Right kidney (tissue), 1 donor: ENCODE measurements at regions not wholly inside any gene's neighbourhood (a gene's known extent, or its start where the extent isn't known, plus 50 kb on each side); places are given as distances from the start of the nearest gene placed in this dataset.

Source experiments
- DNase-seq: peaks from one replicate; pipeline ENCODE4 v3.0.0-alpha.2; 2016

GRCh38 chr12:74910831-74911230 is 298.8 kb downstream of the KCNC2 start:
- no peak for DNase-seq

DNA sequence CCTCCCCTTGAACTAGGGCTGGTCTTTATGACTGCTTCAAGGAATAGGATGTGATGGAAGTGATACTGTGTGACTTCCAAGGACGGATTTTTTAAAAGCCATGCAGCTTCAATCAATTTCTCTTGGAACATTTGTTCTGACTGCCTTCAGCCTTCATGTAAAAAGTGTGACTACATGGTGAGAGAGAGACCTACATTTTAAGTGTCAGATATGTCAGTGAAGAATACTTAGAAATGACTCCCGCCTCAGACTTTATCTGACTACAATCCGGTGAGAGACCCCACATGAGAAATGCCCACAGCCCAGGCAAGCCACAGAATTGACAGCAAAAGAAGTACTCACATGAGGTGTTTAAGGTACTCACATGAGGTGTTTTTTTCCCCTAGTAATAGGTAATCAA is 295.3 kb downstream of the KCNC2 start:
- no peak for DNase-seq

DNA sequence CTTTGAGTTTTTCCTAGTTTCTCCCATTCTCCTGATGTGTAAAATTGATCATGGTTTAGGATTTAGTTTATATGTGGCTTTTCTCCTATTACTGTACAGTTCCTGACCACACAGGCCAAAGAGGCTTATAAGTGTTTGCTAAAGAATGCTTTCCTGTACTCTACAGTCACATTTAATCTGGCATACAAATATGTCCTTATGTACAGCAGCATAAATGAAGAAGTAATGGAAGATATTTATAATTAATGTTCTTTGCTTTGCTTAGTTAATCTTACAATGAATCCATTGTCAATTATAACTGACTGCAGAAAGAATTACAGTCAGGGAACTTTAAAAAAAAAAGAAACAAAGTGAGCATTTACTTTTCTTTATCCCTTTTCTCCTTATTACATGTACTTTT is 293.9 kb downstream of the KCNC2 start:
- no peak for DNase-seq

DNA sequence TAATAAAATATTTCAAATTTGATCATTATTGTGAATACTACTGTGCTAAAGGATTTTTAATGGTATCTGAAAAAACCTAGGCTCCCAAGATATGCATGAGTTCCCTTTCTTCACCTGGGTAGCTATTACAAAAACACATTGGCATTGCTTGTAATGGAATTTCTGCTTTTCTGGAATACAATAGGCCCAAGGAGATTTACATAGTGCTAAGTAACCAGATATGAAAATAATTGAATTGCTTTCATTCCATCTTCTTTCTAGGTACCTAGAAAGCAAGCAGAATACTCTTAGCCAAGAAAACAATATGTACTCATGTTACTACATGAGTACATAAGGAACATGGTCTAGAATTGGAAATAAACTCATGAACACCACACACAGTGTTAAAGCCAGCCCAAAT is 291.9 kb downstream of the KCNC2 start:
- no peak for DNase-seq

DNA sequence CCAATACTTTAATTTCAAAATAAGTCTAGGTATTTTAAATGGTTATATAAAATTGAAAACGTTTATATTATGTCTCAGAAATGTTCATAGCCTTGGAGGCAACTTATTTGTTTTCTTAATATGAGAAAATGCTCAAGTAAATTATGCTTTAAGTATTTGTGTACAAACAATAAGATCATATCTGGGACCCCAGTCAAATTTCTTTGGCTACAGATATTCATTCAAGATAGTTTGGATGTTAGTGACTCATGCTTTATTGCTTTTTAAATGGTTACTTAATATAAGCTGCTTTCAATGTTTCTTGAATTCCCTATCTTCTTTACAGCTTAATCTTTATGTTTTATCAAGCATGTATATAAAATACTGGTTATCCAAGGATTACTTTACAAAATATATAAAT is 291.3 kb downstream of the KCNC2 start:
- no peak for DNase-seq

DNA sequence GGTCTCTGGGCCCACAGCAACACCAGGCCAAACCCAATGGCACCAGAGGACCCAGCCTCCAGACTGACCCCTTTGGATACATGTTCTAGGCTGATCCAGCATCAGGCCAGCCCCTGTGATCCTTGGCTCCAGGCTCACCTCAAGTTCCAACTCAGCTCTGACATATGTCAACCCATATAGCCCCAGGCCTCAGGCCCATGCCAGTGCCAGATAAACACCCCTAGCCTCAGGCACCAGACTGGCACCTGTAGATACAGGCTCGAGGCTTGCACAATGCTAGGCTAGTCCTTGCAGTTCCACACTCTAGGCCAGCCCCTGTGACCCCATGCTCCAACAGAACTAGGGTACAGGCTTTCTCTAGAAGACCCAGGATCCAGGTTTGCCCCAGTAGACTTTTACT is 287.5 kb downstream of the KCNC2 start:
- no peak for DNase-seq

DNA sequence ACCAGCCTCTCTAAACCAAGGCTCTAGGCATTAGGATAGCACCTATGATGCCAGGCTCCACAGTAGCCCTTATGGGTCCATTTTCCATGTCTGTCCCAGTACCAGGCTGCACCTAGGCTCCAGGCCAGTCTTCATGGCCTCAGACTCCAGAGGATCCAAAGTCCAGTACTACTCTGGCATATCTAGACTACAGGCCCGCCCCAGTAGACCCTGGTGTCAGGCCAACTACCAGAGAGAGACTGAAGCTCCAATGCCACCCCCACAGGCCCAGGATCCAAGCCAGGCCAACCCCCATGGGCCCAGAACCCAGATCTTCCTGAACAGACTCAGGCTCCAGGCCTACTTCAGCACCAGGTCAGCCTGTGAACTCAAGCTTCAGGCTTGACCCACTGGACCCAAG is 287.0 kb downstream of the KCNC2 start:
- no peak for DNase-seq

DNA sequence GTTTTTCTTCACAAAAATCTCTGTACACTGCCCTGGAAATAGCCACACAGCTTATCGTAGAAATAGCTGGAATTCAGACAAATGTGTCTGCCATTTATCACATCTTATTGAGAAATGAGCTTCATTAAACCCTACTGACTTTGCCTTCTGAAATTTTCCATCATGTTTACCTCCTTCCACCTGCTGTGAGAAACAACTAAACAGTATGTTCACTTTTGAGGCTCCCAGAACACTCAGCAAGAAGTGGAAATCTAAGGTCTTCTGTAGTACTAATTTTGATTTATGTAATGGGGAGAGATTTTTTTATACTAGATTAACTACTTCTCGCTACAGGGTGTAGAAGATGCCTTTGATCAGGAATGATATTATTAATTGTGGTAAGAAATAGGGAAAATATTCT is 268.0 kb downstream of the KCNC2 start:
- DNase-seq = no peak

GRCh38 chr12:74945771-74946198 is 263.9 kb downstream of the KCNC2 start:
- DNase-seq = no peak

DNA sequence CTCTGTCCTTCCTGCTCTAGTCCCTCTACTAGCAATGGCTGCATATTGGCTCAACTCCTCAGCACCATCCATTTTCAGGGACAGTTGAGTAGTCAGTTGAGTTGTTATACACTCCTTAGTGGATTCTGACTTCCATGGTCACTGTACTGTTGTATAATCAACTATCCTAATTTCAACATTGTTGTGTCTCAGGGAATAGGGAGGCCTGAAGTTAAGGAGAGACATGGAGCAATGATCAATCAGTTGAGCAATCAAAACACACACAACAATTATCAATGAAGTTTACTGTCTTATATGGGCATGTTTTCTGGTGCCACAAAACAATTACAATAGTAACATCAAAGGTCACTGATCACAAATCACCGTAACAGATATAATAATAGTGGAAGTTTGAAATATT is 255.9 kb downstream of the KCNC2 start:
- DNase-seq = no peak

- no peak for DNase-seq
Observed at GRCh38 chr12:74957231-74957630, 252.4 kb downstream of the KCNC2 start.

GRCh38 chr12:74957634-74958033 is 252.0 kb downstream of the KCNC2 start:
- DNase-seq = no peak

DNA sequence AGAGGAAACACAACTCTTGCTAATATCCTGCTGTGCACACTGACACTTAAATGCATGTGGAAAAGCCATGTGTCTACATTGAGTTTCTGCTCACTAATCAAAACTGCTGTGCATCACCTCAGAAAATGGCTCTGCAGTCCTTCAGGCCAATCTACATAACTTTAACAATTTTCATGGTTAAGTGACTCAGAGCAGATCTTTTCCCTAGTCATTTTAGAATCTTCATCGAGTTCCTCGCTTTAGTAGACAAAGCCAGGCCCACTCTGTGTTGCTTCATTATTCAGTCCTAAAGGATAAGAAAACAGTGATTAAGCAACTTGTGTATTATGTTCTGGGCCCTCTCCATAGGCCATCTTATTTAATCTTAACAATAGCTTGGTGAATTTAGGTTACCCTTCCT is 250.0 kb downstream of the KCNC2 start:
- DNase-seq = no peak

- no peak for DNase-seq
Observed at GRCh38 chr12:74963304-74963703, 246.3 kb downstream of the KCNC2 start.

GRCh38 chr12:74963867-74964331 is 245.7 kb downstream of the KCNC2 start:
- no peak for DNase-seq

- DNase-seq = no peak
Observed at GRCh38 chr12:74964390-74964789, 245.2 kb downstream of the KCNC2 start.

DNA sequence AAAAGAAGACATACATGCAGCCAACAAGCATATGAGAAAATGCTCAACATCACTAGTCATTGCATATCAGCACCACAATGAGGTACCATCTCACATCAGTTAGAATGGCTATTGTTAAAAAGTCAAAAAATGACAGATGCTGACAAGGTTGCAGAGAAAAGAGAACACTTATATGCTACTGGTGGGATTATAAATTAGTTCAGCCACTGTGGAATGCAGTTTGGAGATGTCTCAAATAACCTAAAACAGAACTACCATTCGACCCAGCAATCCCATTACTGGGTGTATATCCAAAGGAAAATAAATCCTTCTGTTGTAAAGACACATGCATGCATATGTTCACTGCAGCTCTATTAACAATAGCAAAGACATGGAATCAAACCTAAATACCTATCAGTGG is 238.4 kb downstream of the KCNC2 start:
- DNase-seq = no peak

DNA sequence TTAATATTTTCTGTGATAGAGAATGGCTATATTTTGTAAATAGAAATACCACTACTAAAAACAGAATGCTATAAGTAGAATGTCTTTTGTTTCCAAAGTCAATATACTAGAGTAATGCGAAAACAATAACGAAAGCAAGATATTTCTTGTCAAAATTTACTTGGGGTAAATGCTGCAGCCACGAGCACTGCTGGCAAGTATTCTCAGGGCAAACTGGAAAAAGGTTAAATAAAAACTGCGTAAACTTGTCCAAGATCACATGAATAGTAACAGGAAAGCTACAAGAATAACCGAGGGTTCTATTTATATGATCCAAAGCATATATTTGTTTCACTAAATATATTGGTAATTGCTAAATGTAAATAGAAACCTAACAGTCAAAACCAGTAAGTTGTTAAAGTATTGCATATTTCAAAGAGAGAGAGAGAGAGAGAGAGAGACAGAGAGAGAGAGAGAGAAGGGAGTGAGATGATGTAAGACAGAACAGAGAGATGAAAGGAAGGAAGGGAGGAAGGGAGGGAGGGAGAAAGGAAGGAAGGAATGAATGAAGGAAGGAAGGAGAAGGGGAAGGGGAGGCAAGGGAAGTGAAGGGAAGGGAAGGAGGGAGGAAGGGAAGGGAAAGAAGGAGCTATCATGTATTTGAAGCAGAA is 231.7 kb downstream of the KCNC2 start:
- no peak for DNase-seq

DNA sequence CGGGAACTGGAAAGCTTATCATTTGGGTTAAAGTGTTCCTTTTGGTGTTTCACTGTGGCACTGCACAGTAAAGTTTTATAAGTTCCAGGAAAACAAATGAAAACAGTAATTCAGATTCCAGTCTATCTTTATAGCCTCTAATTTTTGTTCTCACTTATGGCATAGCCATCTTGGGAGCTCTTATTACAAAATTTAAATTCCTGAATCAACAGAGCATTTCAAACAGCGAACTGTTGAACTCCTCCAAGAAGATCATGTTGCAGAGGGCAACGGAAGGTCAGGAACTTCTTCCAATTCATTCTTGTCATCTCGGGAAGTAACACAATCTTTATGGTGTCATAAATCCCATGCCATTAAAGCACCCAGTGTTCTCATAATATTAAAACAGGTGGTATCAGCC is 229.1 kb downstream of the KCNC2 start:
- peak; percentile 26 for DNase-seq

DNA sequence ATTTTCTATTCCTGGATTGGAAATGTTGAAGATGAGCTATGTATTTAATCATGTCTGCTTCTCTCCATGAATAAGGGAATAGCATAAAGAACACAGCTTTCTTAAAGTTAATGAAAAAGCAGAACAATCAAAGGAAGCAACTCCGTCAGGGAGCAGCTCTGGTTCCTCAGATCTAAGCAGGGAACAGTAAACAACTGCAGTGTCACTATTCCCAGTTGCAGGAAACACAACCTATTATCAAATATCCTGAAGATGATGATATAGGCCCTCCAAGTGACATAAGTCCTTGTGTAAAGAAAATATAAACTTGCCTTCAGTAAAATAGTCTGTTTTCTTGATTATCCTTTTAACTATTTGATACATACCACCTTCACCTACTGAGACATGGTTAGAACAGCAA is 228.1 kb downstream of the KCNC2 start:
- DNase-seq = peak; percentile 3

- no peak for DNase-seq
Observed at GRCh38 chr12:74983917-74984316, 225.7 kb downstream of the KCNC2 start.

GRCh38 chr12:74984631-74985030 is 225.0 kb downstream of the KCNC2 start:
- DNase-seq = no peak

GRCh38 chr12:74985293-74985985 is 224.2 kb downstream of the KCNC2 start:
- no peak for DNase-seq

DNA sequence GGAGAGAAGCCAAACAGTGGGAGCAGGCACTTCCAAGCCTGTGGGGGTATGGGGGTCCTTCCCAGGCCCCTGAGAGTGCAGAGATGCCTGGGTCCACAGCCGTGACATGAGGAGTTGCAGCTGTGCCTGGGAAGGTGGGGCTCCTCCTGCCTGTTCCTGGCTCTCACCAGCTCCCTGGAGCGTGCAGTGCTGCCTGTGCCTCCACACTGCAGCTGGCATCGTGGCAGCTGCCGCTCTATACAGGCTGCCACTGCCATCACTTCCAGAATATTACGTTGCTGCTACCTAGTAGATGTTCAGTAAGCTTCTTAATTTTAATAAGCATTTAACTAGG is 223.7 kb downstream of the KCNC2 start:
- peak; percentile 6 for DNase-seq

DNA sequence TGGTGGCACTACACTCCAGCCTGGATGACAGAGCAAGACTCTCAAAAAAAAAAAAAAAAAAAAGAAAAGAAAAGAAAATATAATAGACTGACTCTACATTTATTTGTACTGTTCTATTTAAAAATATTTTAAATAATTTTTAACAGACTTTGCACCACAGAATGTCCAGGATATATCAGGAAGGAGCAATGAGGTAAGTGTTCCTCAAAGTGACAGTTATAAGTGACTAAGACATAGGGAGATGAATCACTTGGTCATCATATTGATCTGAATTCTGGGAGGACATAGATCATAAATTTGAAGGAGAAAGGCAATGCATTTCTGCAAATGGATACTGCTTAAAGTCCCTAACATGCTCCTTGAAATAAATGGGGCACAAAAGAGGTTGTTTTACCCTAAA is 221.5 kb downstream of the KCNC2 start:
- DNase-seq = no peak
